GM18508 (cell line): ENCODE measurements at regions not wholly inside any gene's neighbourhood (a gene's known extent, or its start where the extent isn't known, plus 50 kb on each side); places are given as distances from the start of the nearest gene placed in this dataset.

Source experiments
- ATAC-seq: cut with Tn5 transposase; IDR thresholded peaks from one replicate; pipeline ENCODE4 v1.9.1; 2021; ENCODE audit warnings: moderate number of reproducible peaks; ENCODE audit not compliant: insufficient read depth, unreplicated experiment

GRCh38 chr12:91316907-91317269, 134.3 kb upstream of the DCN start:
- ATAC-seq = no peak

GRCh38 chr12:91316161-91316906, 133.7 kb upstream of the DCN start:
- no peak for ATAC-seq

- ATAC-seq = no peak
Measured at GRCh38 chr12:91311081-91311480, 128.5 kb upstream of the DCN start.

GRCh38 chr12:91309450-91309849, 126.8 kb upstream of the DCN start:
- no peak for ATAC-seq

GRCh38 chr12:91307957-91308670, 125.5 kb upstream of the DCN start:
- ATAC-seq = no peak

- no peak for ATAC-seq
Measured at GRCh38 chr12:91290354-91290753, 107.7 kb upstream of the DCN start.

- no peak for ATAC-seq
Measured at GRCh38 chr12:91289906-91290305, 107.3 kb upstream of the DCN start.

- ATAC-seq = no peak
Measured at GRCh38 chr12:91289072-91289471, 106.5 kb upstream of the DCN start.

- no peak for ATAC-seq
Measured at GRCh38 chr12:91287753-91288152, 105.1 kb upstream of the DCN start.

- no peak for ATAC-seq
Measured at GRCh38 chr12:91278126-91278525, 95.5 kb upstream of the DCN start.

GRCh38 chr12:91276509-91276908, 93.9 kb upstream of the DCN start:
- ATAC-seq = no peak

GRCh38 chr12:91275321-91275720, 92.7 kb upstream of the DCN start:
- no peak for ATAC-seq

- ATAC-seq = no peak
Measured at GRCh38 chr12:91274916-91275315, 92.3 kb upstream of the DCN start.

GRCh38 chr12:91273560-91273959, 90.9 kb upstream of the DCN start:
- no peak for ATAC-seq

- no peak for ATAC-seq
Measured at GRCh38 chr12:91272461-91273063, 89.9 kb upstream of the DCN start.

- ATAC-seq = no peak
Measured at GRCh38 chr12:91271185-91271584, 88.6 kb upstream of the DCN start.

- ATAC-seq = no peak
Measured at GRCh38 chr12:91267039-91267438, 84.4 kb upstream of the DCN start.

GRCh38 chr12:91264178-91264577, 81.6 kb upstream of the DCN start:
- ATAC-seq = no peak

GRCh38 chr12:91261820-91262676, 79.4 kb upstream of the DCN start:
- ATAC-seq = no peak

- ATAC-seq = no peak
Measured at GRCh38 chr12:91256411-91256810, 73.8 kb upstream of the DCN start.

- no peak for ATAC-seq
Measured at GRCh38 chr12:91252341-91252740, 69.7 kb upstream of the DCN start.
